T-cell (primary cell): ENCODE measurements at regions not wholly inside any gene's neighbourhood (a gene's known extent, or its start where the extent isn't known, plus 50 kb on each side); places are given as distances from the start of the nearest gene placed in this dataset.
"Not testable (repeated sequence)": the region's sequence is repeated elsewhere in the genome, so short reads cannot be mapped to it uniquely, and the experiment has no call there.

ENCODE experiments used
- ATAC-seq, 4 experiments: fragments of 200-7000 bp in 3 of 4; fragments of 150-1000 bp in 1 of 4; cut with Tn5 transposase; replicated peaks in 1 of 4; 1 replicate in 3 of 4; 2 replicates in 1 of 4; pipeline ENCODE4 v1.10.0; 2021; ENCODE audit warnings: moderate library complexity in 3 of 4, mild to moderate bottlenecking in 2 of 4, moderate number of reproducible peaks in 1 of 4
- CTCF ChIA-PET, 2 donors: fragments of 300-600 bp; sonication (Branson Sonifier 250); formaldehyde crosslinking; loops; one replicate each; lab custom pipeline; 2022; ENCODE audit warnings: antibody characterized with exemption in 2 of 2; lab: Charles Lee
- POLR2A ChIA-PET, 2 donors: fragments of 300-600 bp; sonication (Branson Sonifier 250); formaldehyde crosslinking; loops; one replicate each; lab custom pipeline; 2022; ENCODE audit warnings: antibody characterized with exemption in 2 of 2; lab: Charles Lee
- DNase-seq, 35 experiments: peaks; one replicate each; pipeline versions ENCODE4 v3.0.0 to v3.0.0-alpha.2; 2013 to 2023
- H3K27ac ChIP-seq: one replicate; pipeline ENCODE4 v1.5.1; 2013; ENCODE audit warnings: low read length
- H3K27me3 ChIP-seq, 2 experiments: replicated peaks in 1 of 2; 1 replicate in 1 of 2; 2 replicates in 1 of 2; pipeline versions ENCODE4 v1.6.1 to v1.7.0; 2013; ENCODE audit warnings: low read length in 1 of 2, mixed read lengths in 1 of 2; ENCODE audit not compliant: control insufficient read depth in 2 of 2, insufficient read depth in 2 of 2; ENCODE audit errors: extremely low read depth in 1 of 2
- H3K36me3 ChIP-seq, 2 donors: 1 replicate in 1 of 2; 2 replicates in 1 of 2; pipeline versions ENCODE4 v1.6.1 to v1.7.0; 2013; ENCODE audit warnings: low read length in 1 of 2; ENCODE audit not compliant: control insufficient read depth in 2 of 2, insufficient read depth in 1 of 2; ENCODE audit errors: extremely low read depth in 1 of 2
- H3K4me1 ChIP-seq, 2 experiments: 1 replicate in 1 of 2; 2 replicates in 1 of 2; pipeline versions ENCODE4 v1.6.1 to v1.7.0; 2013; ENCODE audit warnings: low read length in 2 of 2, mixed read lengths in 1 of 2; ENCODE audit not compliant: insufficient read depth in 2 of 2, control insufficient read depth in 1 of 2; ENCODE audit errors: extremely low read depth in 1 of 2
- H3K4me3 ChIP-seq, 2 donors: 1 replicate in 1 of 2; 2 replicates in 1 of 2; pipeline versions ENCODE4 v1.5.1 to v1.7.0; 2013; ENCODE audit warnings: mild to moderate bottlenecking in 2 of 2, low read length in 1 of 2, moderate library complexity in 1 of 2; ENCODE audit not compliant: control insufficient read depth in 1 of 2; ENCODE audit errors: extremely low read depth in 1 of 2
- H3K9me3 ChIP-seq: 2 replicates; pipeline ENCODE4 v1.7.0; 2013
- H3K27ac Mint-ChIP-seq, 2 donors: one replicate each; pipeline ENCODE4 v1.8.0; 2020 to 2021; ENCODE audit warnings: mild to moderate bottlenecking in 2 of 2, mixed read lengths in 2 of 2
- H3K27me3 Mint-ChIP-seq, 2 donors: one replicate each; pipeline ENCODE4 v1.8.0; 2021 to 2022; ENCODE audit warnings: mixed read lengths in 2 of 2
- H3K36me3 Mint-ChIP-seq: one replicate; pipeline ENCODE4 v1.8.0; 2021; ENCODE audit warnings: mixed read lengths
- H3K4me1 Mint-ChIP-seq, 3 donors: one replicate each; pipeline ENCODE4 v1.8.0; 2020 to 2022; ENCODE audit warnings: mixed read lengths in 3 of 3, mild to moderate bottlenecking in 1 of 3
- H3K4me3 Mint-ChIP-seq, 3 donors: one replicate each; pipeline ENCODE4 v1.8.0; 2020 to 2022; ENCODE audit warnings: mild to moderate bottlenecking in 3 of 3, mixed read lengths in 3 of 3, moderate library complexity in 3 of 3
- H3K9me3 Mint-ChIP-seq, 3 donors: one replicate each; pipeline ENCODE4 v1.8.0; 2020 to 2022; ENCODE audit warnings: mixed read lengths in 3 of 3
- WGBS: methylation state at CpG from one replicate; pipeline ENCODE4 v1.1.5; 2013; ENCODE audit warnings: missing lambda C conversion rate; ENCODE audit not compliant: insufficient coverage; 5-methylcytosine and 5-hydroxymethylcytosine counted together

- H3K36me3 Mint-ChIP-seq, POLR2A ChIA-PET, H3K4me1 Mint-ChIP-seq, H3K4me3 Mint-ChIP-seq, ATAC-seq, H3K4me3 ChIP-seq, H3K27me3 Mint-ChIP-seq, H3K27me3 ChIP-seq, H3K9me3 ChIP-seq, H3K9me3 Mint-ChIP-seq, H3K4me1 ChIP-seq, H3K27ac ChIP-seq, DNase-seq, CTCF ChIA-PET, H3K36me3 ChIP-seq, H3K27ac Mint-ChIP-seq: not testable (repeated sequence)
- no CpG with 5 or more reads among the region's 4 CpGs for WGBS
Observed at GRCh38 chr1:146522812-146523211, 294.0 kb upstream of the NOTCH2NLA start.

- H3K27me3 Mint-ChIP-seq, H3K9me3 Mint-ChIP-seq, H3K4me1 Mint-ChIP-seq, H3K36me3 ChIP-seq, DNase-seq, H3K27me3 ChIP-seq, H3K4me3 Mint-ChIP-seq, CTCF ChIA-PET, ATAC-seq, H3K9me3 ChIP-seq, H3K4me1 ChIP-seq, H3K36me3 Mint-ChIP-seq, POLR2A ChIA-PET, H3K27ac Mint-ChIP-seq, H3K27ac ChIP-seq, H3K4me3 ChIP-seq: not testable (repeated sequence)
- WGBS: no CpG with 5 or more reads among the region's 6 CpGs
Observed at GRCh38 chr1:146522345-146522744, 293.5 kb upstream of the NOTCH2NLA start.

GRCh38 chr1:146521804-146522203 is 293.0 kb upstream of the NOTCH2NLA start:
- H3K9me3 ChIP-seq, H3K27ac Mint-ChIP-seq, H3K4me1 Mint-ChIP-seq, CTCF ChIA-PET, H3K27me3 Mint-ChIP-seq, DNase-seq, H3K4me3 Mint-ChIP-seq, H3K36me3 Mint-ChIP-seq, H3K4me1 ChIP-seq, ATAC-seq, H3K27me3 ChIP-seq, H3K36me3 ChIP-seq, H3K27ac ChIP-seq, H3K4me3 ChIP-seq, H3K9me3 Mint-ChIP-seq, POLR2A ChIA-PET: not testable (repeated sequence)
- WGBS: no CpG with 5 or more reads among the region's 2 CpGs

DNA sequence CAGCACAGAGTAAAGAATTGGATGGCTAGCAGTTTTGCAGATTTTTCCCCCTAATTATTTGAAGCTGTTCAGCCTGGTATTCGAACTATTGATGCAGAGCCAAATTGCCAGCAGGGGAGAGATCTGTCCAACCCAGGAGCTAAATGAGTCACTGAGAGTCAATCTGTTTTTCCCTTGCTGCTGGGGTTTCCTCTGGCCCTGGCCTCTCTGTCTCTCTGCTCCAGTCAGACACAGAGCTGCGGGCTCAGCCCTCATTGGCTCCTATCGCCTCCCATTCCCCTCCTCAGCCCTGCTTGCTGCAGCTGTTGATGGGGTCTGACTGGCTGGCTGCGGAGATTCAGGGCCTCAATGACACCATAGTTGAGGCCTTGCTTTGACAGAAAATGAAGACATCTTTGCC is 284.9 kb upstream of the NOTCH2NLA start:
- H3K36me3 Mint-ChIP-seq, H3K27me3 ChIP-seq, H3K4me3 Mint-ChIP-seq, H3K27ac Mint-ChIP-seq, ATAC-seq, H3K4me3 ChIP-seq, H3K9me3 Mint-ChIP-seq, H3K27me3 Mint-ChIP-seq, H3K4me1 Mint-ChIP-seq, DNase-seq, H3K4me1 ChIP-seq, H3K36me3 ChIP-seq, POLR2A ChIA-PET, H3K27ac ChIP-seq, H3K9me3 ChIP-seq, CTCF ChIA-PET: not testable (repeated sequence)
- no CpG with 5 or more reads among the region's 4 CpGs for WGBS

GRCh38 chr1:146511047-146511777 is 282.4 kb upstream of the NOTCH2NLA start:
- no CpG with 5 or more reads among the region's 7 CpGs for WGBS

GRCh38 chr1:146510248-146510983 is 281.6 kb upstream of the NOTCH2NLA start:
- POLR2A ChIA-PET, H3K27me3 ChIP-seq, H3K4me3 Mint-ChIP-seq, H3K4me1 Mint-ChIP-seq, H3K36me3 Mint-ChIP-seq, H3K27me3 Mint-ChIP-seq, H3K4me3 ChIP-seq, CTCF ChIA-PET, H3K27ac ChIP-seq, ATAC-seq, H3K4me1 ChIP-seq, H3K27ac Mint-ChIP-seq, H3K9me3 Mint-ChIP-seq, H3K9me3 ChIP-seq, DNase-seq, H3K36me3 ChIP-seq: not testable (repeated sequence)
- WGBS: no CpG with 5 or more reads among the region's 4 CpGs

More at GRCh38 chr1:146511047-146511777, 282.4 kb upstream of the NOTCH2NLA start:
- H3K9me3 ChIP-seq, H3K27ac Mint-ChIP-seq, ATAC-seq, H3K9me3 Mint-ChIP-seq, POLR2A ChIA-PET, H3K27me3 Mint-ChIP-seq, H3K4me3 Mint-ChIP-seq, CTCF ChIA-PET, H3K36me3 Mint-ChIP-seq, DNase-seq, H3K27ac ChIP-seq, H3K4me1 ChIP-seq, H3K36me3 ChIP-seq, H3K4me1 Mint-ChIP-seq, H3K27me3 ChIP-seq, H3K4me3 ChIP-seq: not testable (repeated sequence)
